Omental fat pad (tissue), 3 donors: ENCODE measurements at regions not wholly inside any gene's neighbourhood (a gene's known extent, or its start where the extent isn't known, plus 50 kb on each side); places are given as distances from the start of the nearest gene placed in this dataset.

ENCODE experiments used
- ATAC-seq: fragments of 150-250 bp; one replicate; pipeline ENCODE4 v1.9.1; 2016; ENCODE audit warnings: mild to moderate bottlenecking, moderate library complexity; ENCODE audit not compliant: low FRiP score
- DNase-seq: peaks from one replicate; pipeline ENCODE4 v3.0.0-alpha.2; 2019; ENCODE audit warnings: low spot score
- TF ChIP-seq, protein P1 (sequence below), 3 donors: fragments of 450-650 bp; IDR thresholded peaks; one replicate each; pipeline ENCODE4 v1.5.1; 2016 to 2017; ENCODE audit warnings: antibody characterized with exemption in 3 of 3, mild to moderate bottlenecking in 3 of 3, moderate library complexity in 2 of 3

DNA sequence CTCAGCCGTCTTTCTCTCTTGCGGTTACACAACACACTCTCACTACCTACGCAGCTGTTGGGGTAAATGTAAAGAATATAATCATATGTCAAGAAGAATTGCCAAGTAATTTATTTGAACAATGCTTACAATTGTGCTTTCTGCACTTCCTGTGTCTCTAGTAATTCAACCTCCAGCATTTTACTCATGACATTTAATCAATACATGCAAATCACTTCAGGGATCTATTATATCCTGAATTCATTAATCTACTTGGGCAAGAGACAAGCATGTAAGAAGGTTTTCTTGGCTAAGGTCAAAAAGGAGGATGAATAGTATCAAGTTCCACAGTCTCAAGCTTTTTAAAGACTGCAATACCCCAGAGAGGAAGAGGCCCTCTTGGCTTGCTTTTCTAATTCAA lies 562.9 kb upstream of the ADARB2 start:
- TF ChIP-seq, protein P1, sequence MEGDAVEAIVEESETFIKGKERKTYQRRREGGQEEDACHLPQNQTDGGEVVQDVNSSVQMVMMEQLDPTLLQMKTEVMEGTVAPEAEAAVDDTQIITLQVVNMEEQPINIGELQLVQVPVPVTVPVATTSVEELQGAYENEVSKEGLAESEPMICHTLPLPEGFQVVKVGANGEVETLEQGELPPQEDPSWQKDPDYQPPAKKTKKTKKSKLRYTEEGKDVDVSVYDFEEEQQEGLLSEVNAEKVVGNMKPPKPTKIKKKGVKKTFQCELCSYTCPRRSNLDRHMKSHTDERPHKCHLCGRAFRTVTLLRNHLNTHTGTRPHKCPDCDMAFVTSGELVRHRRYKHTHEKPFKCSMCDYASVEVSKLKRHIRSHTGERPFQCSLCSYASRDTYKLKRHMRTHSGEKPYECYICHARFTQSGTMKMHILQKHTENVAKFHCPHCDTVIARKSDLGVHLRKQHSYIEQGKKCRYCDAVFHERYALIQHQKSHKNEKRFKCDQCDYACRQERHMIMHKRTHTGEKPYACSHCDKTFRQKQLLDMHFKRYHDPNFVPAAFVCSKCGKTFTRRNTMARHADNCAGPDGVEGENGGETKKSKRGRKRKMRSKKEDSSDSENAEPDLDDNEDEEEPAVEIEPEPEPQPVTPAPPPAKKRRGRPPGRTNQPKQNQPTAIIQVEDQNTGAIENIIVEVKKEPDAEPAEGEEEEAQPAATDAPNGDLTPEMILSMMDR (IDR thresholded peaks at IDR 0.05): no peak
- DNase-seq (no peak), ATAC-seq (no peak)

DNA sequence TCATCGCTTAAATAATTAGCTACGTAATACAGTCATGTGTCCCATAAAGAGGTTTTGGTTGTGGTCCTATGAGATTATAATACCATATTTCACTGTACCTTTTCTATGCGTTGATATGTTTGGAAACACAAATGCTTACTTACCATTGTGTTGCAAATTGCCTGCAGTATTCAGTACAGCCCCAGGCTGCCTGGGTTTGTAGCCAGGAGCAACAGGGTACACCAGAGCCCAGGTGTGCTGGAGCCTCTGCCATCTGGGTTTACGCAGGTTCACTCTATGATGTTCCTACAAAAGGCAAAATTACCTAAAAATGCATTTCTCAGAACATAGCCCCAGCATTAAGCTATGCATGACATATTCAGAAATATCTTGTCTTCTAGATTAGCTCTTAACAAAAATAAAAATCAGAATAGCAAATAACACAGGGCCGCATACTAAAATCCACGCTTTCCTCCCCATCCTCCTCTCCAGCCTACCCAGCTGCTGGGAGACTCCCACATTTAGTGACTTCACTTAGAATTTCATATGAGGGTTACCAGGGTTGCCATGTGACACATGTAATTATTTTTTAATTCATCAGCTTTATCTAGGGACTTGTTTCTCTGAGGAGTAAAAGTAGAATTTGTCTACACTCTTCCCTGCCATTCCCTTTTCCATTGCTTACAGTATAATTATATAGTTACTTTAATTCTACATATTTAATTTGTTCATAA lies 559.0 kb upstream of the ADARB2 start:
- DNase-seq (no peak), ATAC-seq (no peak)
- TF ChIP-seq, protein P1 (IDR thresholded peaks at IDR 0.05): no peak

DNA sequence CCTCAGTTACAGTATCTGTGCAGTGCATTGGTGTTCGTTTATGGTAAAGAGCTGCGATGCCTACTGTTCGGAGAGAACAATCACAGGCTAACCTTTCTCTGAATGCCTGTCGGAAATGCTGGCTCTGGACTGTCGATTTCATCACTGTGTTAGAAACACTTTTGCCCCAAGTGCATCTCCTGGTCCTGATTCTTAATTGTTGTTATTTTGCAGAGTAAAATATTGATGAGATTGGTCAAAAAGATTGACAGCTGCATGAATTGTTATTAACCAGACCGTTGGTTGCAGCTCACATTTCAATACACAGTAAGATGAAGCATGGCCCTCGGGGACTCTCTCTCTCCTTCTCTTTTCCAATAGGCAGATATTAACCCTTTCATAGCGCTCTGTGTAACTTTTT lies 557.4 kb upstream of the ADARB2 start:
- DNase-seq (no peak), ATAC-seq (no peak)
- TF ChIP-seq, protein P1 (IDR thresholded peaks at IDR 0.05): no peak

DNA sequence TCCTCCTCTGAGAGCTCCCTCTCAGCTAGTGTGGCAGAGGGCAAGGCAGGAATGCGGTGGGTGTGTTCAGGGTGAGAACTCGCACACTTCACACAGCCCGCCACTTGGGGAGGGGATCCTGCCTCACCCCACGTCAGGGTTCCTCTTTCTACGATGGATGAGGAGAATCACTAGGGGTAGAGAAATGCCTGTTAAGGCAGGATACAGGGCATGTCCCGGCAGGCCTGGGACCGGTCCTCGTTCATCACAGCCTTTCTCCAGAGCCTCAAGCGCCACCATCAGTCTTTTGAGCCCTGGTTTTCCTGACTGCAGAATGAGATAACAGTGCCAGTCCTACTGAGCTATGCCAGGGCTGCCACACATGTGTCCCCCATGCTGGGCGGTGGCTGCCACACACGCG lies 546.7 kb upstream of the ADARB2 start:
- no peak for DNase-seq
- TF ChIP-seq, protein P1 (IDR thresholded peaks at IDR 0.05): no peak
- no peak for ATAC-seq

DNA sequence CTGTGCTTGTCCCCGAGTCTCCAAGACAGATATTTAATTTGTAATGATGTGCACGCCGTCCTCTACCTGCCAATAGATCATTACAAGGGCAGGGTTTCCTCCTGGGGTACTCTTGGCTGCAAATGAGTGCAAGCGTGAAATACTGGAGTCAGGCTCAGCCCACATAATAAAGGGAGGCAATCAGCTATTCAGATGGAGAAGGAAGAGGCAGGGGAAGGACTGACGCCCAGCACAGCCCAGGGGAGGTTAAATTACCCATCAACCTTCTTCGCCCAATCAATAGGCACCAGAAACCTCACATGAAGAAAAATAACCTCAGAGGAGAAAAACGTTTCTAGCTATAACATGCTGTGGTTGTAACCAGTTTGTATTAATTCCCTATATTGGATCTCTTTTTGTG lies 544.9 kb upstream of the ADARB2 start:
- TF ChIP-seq, protein P1 (IDR thresholded peaks at IDR 0.05): no peak
- ATAC-seq: no peak
- DNase-seq: no peak

DNA sequence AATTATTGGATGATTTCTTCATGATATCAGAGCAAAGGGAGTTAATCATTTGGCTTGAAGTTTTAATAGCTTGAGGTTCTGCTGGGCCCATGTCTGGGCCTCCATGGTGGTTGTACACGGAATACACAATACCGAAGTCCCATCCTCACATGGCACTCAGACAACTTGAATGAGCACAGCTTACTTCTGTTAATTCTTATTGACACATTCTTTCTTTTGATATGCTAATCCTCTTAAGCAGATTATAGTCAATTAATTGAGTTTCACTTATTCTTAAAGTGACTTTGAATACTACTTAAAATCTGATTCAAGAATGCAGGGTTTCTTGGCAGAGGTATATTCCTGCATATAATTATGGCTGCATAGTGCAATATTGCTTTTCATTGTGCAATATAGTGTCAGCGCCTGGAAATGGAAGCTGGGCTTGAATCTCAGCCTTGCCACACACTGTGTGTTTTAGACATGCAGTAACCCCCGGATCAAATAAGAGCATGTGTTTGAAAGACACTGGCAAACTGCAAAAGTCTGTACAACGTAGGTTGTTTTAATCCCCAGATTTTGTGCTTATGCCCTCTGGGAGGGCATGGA lies 543.5 kb upstream of the ADARB2 start:
- ATAC-seq: no peak
- TF ChIP-seq, protein P1 (IDR thresholded peaks at IDR 0.05): no peak
- DNase-seq: no peak

DNA sequence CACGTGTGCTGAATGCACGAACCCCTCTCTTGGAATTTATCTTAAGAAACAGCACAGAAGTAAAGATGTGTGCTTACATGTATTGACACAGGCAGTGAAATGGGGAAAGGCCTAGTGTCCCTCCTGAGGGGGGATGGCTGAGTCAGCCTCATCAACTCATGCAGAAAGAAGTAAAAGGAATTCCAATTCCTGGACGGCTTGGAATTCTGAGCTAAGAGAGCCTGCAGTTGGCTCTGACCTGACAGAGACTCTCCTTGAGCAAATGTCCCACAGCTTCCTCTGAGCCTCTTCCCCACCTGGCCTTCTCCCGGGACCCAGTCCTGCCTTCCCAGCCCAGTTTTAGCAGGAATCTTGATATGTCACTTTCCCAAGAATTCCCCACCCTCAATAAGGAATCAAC lies 542.4 kb upstream of the ADARB2 start:
- DNase-seq (no peak), ATAC-seq (no peak)
- TF ChIP-seq, protein P1 (IDR thresholded peaks at IDR 0.05): no peak
